ENCODE measurements at regions not wholly inside any gene's neighbourhood (a gene's known extent, or its start where the extent isn't known, plus 50 kb on each side); places are given as distances from the start of the nearest gene placed in this dataset.

- TF ChIP-seq EP300 (IDR thresholded peaks at IDR 0.05): no peak
- TF ChIP-seq, protein P1, sequence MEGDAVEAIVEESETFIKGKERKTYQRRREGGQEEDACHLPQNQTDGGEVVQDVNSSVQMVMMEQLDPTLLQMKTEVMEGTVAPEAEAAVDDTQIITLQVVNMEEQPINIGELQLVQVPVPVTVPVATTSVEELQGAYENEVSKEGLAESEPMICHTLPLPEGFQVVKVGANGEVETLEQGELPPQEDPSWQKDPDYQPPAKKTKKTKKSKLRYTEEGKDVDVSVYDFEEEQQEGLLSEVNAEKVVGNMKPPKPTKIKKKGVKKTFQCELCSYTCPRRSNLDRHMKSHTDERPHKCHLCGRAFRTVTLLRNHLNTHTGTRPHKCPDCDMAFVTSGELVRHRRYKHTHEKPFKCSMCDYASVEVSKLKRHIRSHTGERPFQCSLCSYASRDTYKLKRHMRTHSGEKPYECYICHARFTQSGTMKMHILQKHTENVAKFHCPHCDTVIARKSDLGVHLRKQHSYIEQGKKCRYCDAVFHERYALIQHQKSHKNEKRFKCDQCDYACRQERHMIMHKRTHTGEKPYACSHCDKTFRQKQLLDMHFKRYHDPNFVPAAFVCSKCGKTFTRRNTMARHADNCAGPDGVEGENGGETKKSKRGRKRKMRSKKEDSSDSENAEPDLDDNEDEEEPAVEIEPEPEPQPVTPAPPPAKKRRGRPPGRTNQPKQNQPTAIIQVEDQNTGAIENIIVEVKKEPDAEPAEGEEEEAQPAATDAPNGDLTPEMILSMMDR (IDR thresholded peaks at IDR 0.05): no peak
- no peak for TF ChIP-seq POLR2A (IDR thresholded peaks at IDR 0.05)
- DNase-seq: no peak
- WGBS, 3 donors: 69 to 87% (median 77%) methylated on average over 3 of the region's 3 CpGs
- intact Hi-C loops (cut with DNase I): loop anchor here in 2 of 4 donors (10.0 kb wide), 1 partner anchor 1114 kb away; a partner anchor contains a TSS
- Histone ChIP-seq H3K36me3 (no peaks in the 10 kb centered on the region), H3K27ac (no peak overlapping the region), H3K9me3 (no peaks in the 10 kb centered on the region), H3K27me3 (no peaks in the 10 kb centered on the region), H3K4me3 (no peak overlapping the region), H3K4me1 (ENCODE audit: insufficient read depth) (peaks cover 6% of the 10 kb centered on the region)
Observed at GRCh38 chr6:27138406-27138805, 109.1 kb upstream of the PRSS16 start.

DNA sequence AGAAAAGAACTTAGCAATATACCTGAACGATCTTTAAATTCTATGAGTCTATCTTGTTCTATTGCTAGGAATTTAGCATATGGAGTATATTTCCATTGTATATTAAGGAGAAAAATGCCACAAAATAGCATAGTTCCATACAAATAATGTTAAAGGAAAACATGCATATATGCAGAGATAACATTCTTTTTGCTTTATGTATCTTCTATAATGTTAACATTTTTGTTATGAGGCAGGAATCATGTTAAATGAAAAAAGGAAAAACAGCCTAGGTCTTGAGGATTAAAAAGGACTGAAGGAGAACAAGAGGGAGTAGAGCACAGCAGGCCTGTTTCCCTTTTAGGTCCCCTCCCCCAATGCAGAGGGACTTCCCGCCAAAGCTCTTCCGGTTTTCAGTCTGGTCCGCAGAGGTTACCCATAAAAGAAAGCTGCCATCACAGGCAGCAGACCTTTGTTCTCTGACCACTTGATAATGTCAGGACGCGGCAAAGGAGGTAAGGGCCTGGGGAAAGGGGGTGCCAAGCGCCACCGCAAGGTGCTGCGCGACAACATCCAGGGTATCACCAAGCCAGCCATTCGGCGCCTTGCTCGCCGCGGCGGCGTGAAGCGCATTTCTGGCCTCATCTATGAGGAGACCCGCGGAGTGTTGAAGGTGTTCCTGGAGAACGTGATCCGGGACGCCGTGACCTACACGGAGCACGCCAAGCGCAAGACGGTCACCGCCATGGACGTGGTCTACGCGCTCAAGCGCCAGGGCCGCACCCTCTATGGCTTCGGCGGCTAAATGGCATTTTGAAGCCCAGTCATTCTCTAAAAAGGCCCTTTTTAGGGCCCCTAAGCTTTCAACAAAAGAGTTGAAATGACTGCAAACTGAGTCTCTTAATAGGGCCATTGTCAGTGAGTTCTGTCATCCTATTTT lies 108.4 kb upstream of the PRSS16 start:
- DNase-seq: peak in 3 of 5 donors; percentile 36 to 46 (median 40)
- intact Hi-C loops (cut with DNase I): loop anchor here in 2 of 4 donors (10.0 kb wide), 1 partner anchor 1114 kb away; a partner anchor contains a TSS
- peaks cover 7% of the 10 kb centered on the region for H3K4me1 ChIP-seq (ENCODE audit: insufficient read depth)
- no peaks in the 10 kb centered on the region for H3K36me3 ChIP-seq
- WGBS, 3 donors: 6 to 10% (median 9%) methylated on average over 32 to 36 of the region's 36 CpGs
- H3K4me3 ChIP-seq: peak overlapping the region; percentile 36
- no peaks in the 10 kb centered on the region for H3K9me3 ChIP-seq
- no peaks in the 10 kb centered on the region for H3K27me3 ChIP-seq
- TF ChIP-seq, protein P1 (IDR thresholded peaks at IDR 0.05): no peak
- TF ChIP-seq EP300 (IDR thresholded peaks at IDR 0.05) (no peak), POLR2A (IDR thresholded peaks at IDR 0.05) (no peak)
- H3K27ac ChIP-seq: peak overlapping the region; percentile 5 to 49

- intact Hi-C loops (cut with DNase I): loop anchor here in 2 of 4 donors (10.0 kb wide), 1 partner anchor 1115 kb away; a partner anchor contains a TSS
- Histone ChIP-seq H3K27ac (peak overlapping the region in 1 of 2 donors; percentile 49), H3K9me3 (no peaks in the 10 kb centered on the region), H3K4me3 (peak overlapping the region; percentile 36), H3K27me3 (no peaks in the 10 kb centered on the region), H3K4me1 (ENCODE audit: insufficient read depth) (peaks cover 7% of the 10 kb centered on the region), H3K36me3 (no peaks in the 10 kb centered on the region)
- TF ChIP-seq, protein P1 (IDR thresholded peaks at IDR 0.05): no peak
- TF ChIP-seq POLR2A (IDR thresholded peaks at IDR 0.05): no peak
- TF ChIP-seq EP300 (IDR thresholded peaks at IDR 0.05): no peak
- peak in 1 of 5 donors; percentile 36 for DNase-seq
- 13 to 18% (median 15%) methylated on average over 18 of the region's 18 CpGs for WGBS, 3 donors
Observed at GRCh38 chr6:27139756-27140579, 107.5 kb upstream of the PRSS16 start.

- no peaks in the 10 kb centered on the region for H3K27me3 ChIP-seq
- WGBS, 3 donors: 91 to 95% (median 92%) methylated on average over 5 of the region's 5 CpGs
- DNase-seq: no peak
Observed at GRCh38 chr6:27140999-27141528, 106.4 kb upstream of the PRSS16 start.

More at GRCh38 chr6:27140999-27141528, 106.4 kb upstream of the PRSS16 start:
- Histone ChIP-seq H3K27ac (no peak overlapping the region), H3K4me3 (no peak overlapping the region), H3K4me1 (ENCODE audit: insufficient read depth) (peaks cover 11% of the 10 kb centered on the region), H3K36me3 (no peaks in the 10 kb centered on the region), H3K9me3 (no peaks in the 10 kb centered on the region)
- TF ChIP-seq, protein P1 (IDR thresholded peaks at IDR 0.05): no peak
- no peak for TF ChIP-seq POLR2A (IDR thresholded peaks at IDR 0.05)
- no peak for TF ChIP-seq EP300 (IDR thresholded peaks at IDR 0.05)
- intact Hi-C loops (cut with DNase I): no loop called here

Data from ovary (tissue), 7 donors.